ENCODE measurements at regions not wholly inside any gene's neighbourhood (a gene's known extent, or its start where the extent isn't known, plus 50 kb on each side); places are given as distances from the start of the nearest gene placed in this dataset.

DNA sequence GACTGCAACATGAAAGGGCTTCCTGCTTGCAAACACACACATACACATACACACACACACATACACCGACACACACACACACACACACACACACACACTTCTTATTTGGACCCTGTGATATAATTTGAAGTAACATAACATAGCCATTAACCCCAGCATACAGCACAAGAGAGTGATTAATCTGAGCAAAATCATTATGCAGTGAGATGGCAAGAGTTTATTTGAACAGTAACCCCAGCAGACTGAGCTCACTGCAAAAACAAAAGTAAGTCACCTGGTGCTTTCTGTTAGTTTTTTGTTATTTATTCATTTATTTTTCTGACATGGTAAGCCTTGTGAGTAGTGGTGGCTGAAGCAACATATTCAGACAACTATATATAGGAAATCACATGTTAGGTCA is 93.7 kb downstream of the NOL4 start:
- H4K20me1 ChIP-seq (ENCODE audit: low read length), result no peaks in the 10 kb centered on the region
- no peaks in the 10 kb centered on the region for H3K36me3 ChIP-seq (ENCODE audit: low read depth, low read length)
- DNase-seq (no peak), ATAC-seq (no peak)
- no peaks in the 10 kb centered on the region for H3K27me3 ChIP-seq (ENCODE audit: low read length)
- H3K9ac ChIP-seq (ENCODE audit: low read length), result no peak overlapping the region
- intact Hi-C loops (cut with micrococcal nuclease), result no loop called here
- H3K4me2 ChIP-seq (ENCODE audit: low read length), result no peak overlapping the region
- no peaks in the 10 kb centered on the region for H3K4me1 ChIP-seq (ENCODE audit: insufficient read depth, low read length)
- H2AFZ ChIP-seq (ENCODE audit: low read length), result no peak overlapping the region
- BruUV-seq (replicated peaks), result no TSS peak
- no peak overlapping the region for H3K27ac ChIP-seq (ENCODE audit: low read length)
- no peaks in the 10 kb centered on the region for H3K9me3 ChIP-seq (ENCODE audit: low read length)
- H3K79me2 ChIP-seq (ENCODE audit: low read length), result no peaks in the 10 kb centered on the region
- H3F3A ChIP-seq (ENCODE audit: low read length, unreplicated experiment), result no peaks in the 10 kb centered on the region
- CTCF ChIA-PET, result no interaction called here
- POLR2A ChIA-PET (ENCODE audit: unreplicated experiment), result no interaction called here
- no peaks in the 10 kb centered on the region for H3K9me2 ChIP-seq (replicated peaks; ENCODE audit: low read length)
- no peak overlapping the region for H3K4me3 ChIP-seq (ENCODE audit: low read length)
- TF ChIP-seq EZH2phosphoT487 (IDR thresholded peaks at IDR 0.05; ENCODE audit: borderline replicate concordance, low read length) (no peak), EZH2 (IDR thresholded peaks at IDR 0.05; ENCODE audit: low read length, unreplicated experiment) (no peak)
- TF ChIP-seq, protein P1, sequence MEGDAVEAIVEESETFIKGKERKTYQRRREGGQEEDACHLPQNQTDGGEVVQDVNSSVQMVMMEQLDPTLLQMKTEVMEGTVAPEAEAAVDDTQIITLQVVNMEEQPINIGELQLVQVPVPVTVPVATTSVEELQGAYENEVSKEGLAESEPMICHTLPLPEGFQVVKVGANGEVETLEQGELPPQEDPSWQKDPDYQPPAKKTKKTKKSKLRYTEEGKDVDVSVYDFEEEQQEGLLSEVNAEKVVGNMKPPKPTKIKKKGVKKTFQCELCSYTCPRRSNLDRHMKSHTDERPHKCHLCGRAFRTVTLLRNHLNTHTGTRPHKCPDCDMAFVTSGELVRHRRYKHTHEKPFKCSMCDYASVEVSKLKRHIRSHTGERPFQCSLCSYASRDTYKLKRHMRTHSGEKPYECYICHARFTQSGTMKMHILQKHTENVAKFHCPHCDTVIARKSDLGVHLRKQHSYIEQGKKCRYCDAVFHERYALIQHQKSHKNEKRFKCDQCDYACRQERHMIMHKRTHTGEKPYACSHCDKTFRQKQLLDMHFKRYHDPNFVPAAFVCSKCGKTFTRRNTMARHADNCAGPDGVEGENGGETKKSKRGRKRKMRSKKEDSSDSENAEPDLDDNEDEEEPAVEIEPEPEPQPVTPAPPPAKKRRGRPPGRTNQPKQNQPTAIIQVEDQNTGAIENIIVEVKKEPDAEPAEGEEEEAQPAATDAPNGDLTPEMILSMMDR (conservative IDR thresholded peaks at IDR 0.05; ENCODE audit: low read depth, low read length), result no peak

DNA sequence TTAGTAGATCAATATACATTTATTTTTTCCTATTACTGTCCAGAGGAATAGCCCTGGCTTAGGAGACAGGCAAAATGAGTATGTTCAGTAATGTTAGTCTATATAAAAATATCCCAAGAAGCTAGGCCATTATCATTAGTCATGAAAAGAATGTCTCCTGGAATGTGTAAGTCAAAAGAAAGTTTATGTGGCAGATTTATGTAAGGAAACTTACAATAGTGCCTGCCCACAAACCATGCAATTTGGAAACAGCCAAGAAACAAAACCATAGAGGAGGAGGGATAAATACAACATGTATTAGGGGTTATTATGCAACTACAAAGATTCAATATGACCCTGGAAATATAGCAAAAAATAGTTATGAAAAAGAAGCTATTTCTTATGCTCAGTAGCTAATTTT is 96.3 kb downstream of the NOL4 start:
- ChIA-PET CTCF (no interaction called here), POLR2A (ENCODE audit: unreplicated experiment) (no interaction called here)
- Histone ChIP-seq H3K79me2 (ENCODE audit: low read length) (no peaks in the 10 kb centered on the region), H3K27me3 (ENCODE audit: low read length) (no peaks in the 10 kb centered on the region), H3K4me1 (ENCODE audit: insufficient read depth, low read length) (no peaks in the 10 kb centered on the region), H3K9ac (ENCODE audit: low read length) (no peak overlapping the region), H3K9me3 (ENCODE audit: low read length) (no peaks in the 10 kb centered on the region), H3K27ac (ENCODE audit: low read length) (no peak overlapping the region), H3K4me3 (ENCODE audit: low read length) (no peak overlapping the region), H4K20me1 (ENCODE audit: low read length) (no peaks in the 10 kb centered on the region), H3K9me2 (replicated peaks; ENCODE audit: low read length) (no peaks in the 10 kb centered on the region), H3F3A (ENCODE audit: low read length, unreplicated experiment) (no peaks in the 10 kb centered on the region), H3K4me2 (ENCODE audit: low read length) (no peak overlapping the region), H3K36me3 (ENCODE audit: low read depth, low read length) (no peaks in the 10 kb centered on the region), H2AFZ (ENCODE audit: low read length) (no peak overlapping the region)
- no TSS peak for BruUV-seq (replicated peaks)
- no peak for TF ChIP-seq EZH2 (IDR thresholded peaks at IDR 0.05; ENCODE audit: low read length, unreplicated experiment)
- TF ChIP-seq EZH2phosphoT487 (IDR thresholded peaks at IDR 0.05; ENCODE audit: borderline replicate concordance, low read length), result no peak
- TF ChIP-seq, protein P1 (conservative IDR thresholded peaks at IDR 0.05; ENCODE audit: low read depth, low read length), result no peak
- intact Hi-C loops (cut with micrococcal nuclease), result loop anchor here (10.0 kb wide), 2 partner anchors 96 to 226 kb away; partner anchors contain the start of gene NOL4
- no peak for ATAC-seq
- DNase-seq, result no peak

DNA sequence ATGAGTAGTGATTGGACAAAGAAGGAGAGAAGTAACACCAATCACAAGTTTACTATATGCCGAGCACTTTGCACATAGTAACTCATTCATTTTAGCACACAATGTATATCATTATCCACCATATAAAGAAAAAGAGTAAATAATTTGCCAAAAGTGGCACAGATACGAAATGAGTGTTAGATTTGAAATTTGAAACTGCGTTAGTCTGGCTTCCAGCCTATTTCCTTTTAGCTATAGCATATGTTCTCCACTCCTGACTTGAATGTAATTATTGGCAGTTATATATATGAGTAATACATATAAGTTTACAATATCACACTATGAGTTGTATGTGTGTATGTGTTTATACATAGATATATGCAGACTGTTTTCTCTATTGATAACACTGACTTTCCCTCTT is 98.6 kb downstream of the NOL4 start:
- Histone ChIP-seq H3K4me2 (ENCODE audit: low read length) (no peak overlapping the region), H3K27me3 (ENCODE audit: low read length) (no peaks in the 10 kb centered on the region), H3K36me3 (ENCODE audit: low read depth, low read length) (no peaks in the 10 kb centered on the region; the same call in 1 of the 2 replicates), H4K20me1 (ENCODE audit: low read length) (no peaks in the 10 kb centered on the region), H3K9ac (ENCODE audit: low read length) (no peak overlapping the region), H3K27ac (ENCODE audit: low read length) (no peak overlapping the region), H3K9me3 (ENCODE audit: low read length) (no peaks in the 10 kb centered on the region), H3F3A (ENCODE audit: low read length, unreplicated experiment) (no peaks in the 10 kb centered on the region), H3K9me2 (replicated peaks; ENCODE audit: low read length) (no peaks in the 10 kb centered on the region), H3K4me3 (ENCODE audit: low read length) (no peak overlapping the region), H2AFZ (ENCODE audit: low read length) (no peak overlapping the region), H3K4me1 (ENCODE audit: insufficient read depth, low read length) (peaks cover 8% of the 10 kb centered on the region), H3K79me2 (ENCODE audit: low read length) (no peaks in the 10 kb centered on the region)
- POLR2A ChIA-PET (ENCODE audit: unreplicated experiment), result no interaction called here
- ATAC-seq (no peak), DNase-seq (no peak)
- intact Hi-C loops (cut with micrococcal nuclease), result loop anchor here (10.0 kb wide), 2 partner anchors 99 to 229 kb away; partner anchors contain the start of gene NOL4
- no TSS peak for BruUV-seq (replicated peaks)
- TF ChIP-seq, protein P1 (conservative IDR thresholded peaks at IDR 0.05; ENCODE audit: low read depth, low read length), result no peak
- TF ChIP-seq EZH2phosphoT487 (IDR thresholded peaks at IDR 0.05; ENCODE audit: borderline replicate concordance, low read length), result no peak
- no peak for TF ChIP-seq EZH2 (IDR thresholded peaks at IDR 0.05; ENCODE audit: low read length, unreplicated experiment)
- CTCF ChIA-PET, result no interaction called here
